ENCODE measurements at regions not wholly inside any gene's neighbourhood (a gene's known extent, or its start where the extent isn't known, plus 50 kb on each side); places are given as distances from the start of the nearest gene placed in this dataset.

DNA sequence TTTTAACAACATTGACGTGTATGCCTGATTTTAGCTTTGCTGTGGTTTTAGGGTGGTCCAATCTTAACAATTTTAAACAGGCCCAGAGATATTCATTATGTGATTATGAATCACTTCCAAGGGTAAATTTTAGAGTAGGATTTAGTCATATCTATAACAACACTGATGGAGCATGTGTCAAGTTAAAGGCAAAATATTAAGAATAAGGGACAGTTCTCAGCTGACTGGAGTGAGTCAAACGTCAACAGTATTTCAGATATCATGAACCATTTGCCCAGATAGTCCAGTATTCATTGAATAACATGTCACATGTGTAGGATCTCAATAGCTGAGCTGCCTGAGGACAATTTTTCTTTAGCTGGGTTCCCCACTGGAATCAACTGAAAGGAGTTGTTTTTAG is 61.3 kb upstream of the VCX2 start:
- no peaks in the 10 kb centered on the region for H3K79me2 ChIP-seq
- no peak overlapping the region for H3K4me2 ChIP-seq
- no peaks in the 10 kb centered on the region for H3K27me3 ChIP-seq
- no peak overlapping the region for H2AFZ ChIP-seq
- 52% methylated on average over 2 of the region's 2 CpGs for WGBS (ENCODE audit: low lambda C conversion rate, missing lambda C conversion rate)
- H3K36me3 ChIP-seq (replicated peaks; ENCODE audit: insufficient read depth, low read depth): no peaks in the 10 kb centered on the region
- H4K20me1 ChIP-seq (ENCODE audit: insufficient read depth, poor library complexity, severe bottlenecking): no peaks in the 10 kb centered on the region
- H3K4me1 ChIP-seq (ENCODE audit: insufficient read depth): no peaks in the 10 kb centered on the region
- no peak for TF ChIP-seq EZH2 (IDR thresholded peaks at IDR 0.05; ENCODE audit: borderline replicate concordance)
- TF ChIP-seq CTCF (IDR thresholded peaks at IDR 0.05; ENCODE audit: poor library complexity): no peak
- TF ChIP-seq EZH2phosphoT487 (IDR thresholded peaks at IDR 0.05; ENCODE audit: low read depth, severe bottlenecking, unreplicated experiment): no peak
- no peak overlapping the region for H3K4me3 ChIP-seq
- DNase-seq (ENCODE audit: low spot score): no peak
- H3K9me2 ChIP-seq (replicated peaks; ENCODE audit: insufficient read depth): no peaks in the 10 kb centered on the region
- no peak overlapping the region for H3K27ac ChIP-seq
- no peaks in the 10 kb centered on the region for H3K9me3 ChIP-seq (ENCODE audit: low read depth)

DNA sequence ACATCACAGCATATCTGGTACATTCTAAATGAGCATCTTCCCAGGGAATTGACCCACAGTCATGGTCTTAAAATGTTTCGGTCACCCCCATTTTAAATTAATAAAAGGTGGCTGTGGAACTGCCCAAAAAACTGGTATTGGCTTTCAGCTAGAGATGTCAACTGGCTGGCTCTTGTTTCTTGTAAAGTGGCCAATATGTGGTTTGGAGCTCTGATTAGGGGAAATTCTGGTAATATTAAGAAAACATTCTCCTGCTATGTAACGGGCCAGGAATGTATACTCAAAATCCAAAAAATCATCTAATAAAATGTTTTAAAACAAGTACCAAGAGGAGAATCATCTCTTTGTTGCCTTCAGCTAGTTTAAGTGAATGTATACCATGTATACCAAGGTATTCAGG is 62.0 kb upstream of the VCX2 start:
- 91% methylated on average over 2 of the region's 2 CpGs for WGBS (ENCODE audit: low lambda C conversion rate, missing lambda C conversion rate)
- no peak for DNase-seq (ENCODE audit: low spot score)
- no peaks in the 10 kb centered on the region for H3K79me2 ChIP-seq
- H3K4me3 ChIP-seq: no peak overlapping the region
- no peaks in the 10 kb centered on the region for H3K4me1 ChIP-seq (ENCODE audit: insufficient read depth)
- no peak for TF ChIP-seq CTCF (IDR thresholded peaks at IDR 0.05; ENCODE audit: poor library complexity)
- TF ChIP-seq EZH2 (IDR thresholded peaks at IDR 0.05; ENCODE audit: borderline replicate concordance): no peak
- no peak for TF ChIP-seq EZH2phosphoT487 (IDR thresholded peaks at IDR 0.05; ENCODE audit: low read depth, severe bottlenecking, unreplicated experiment)
- H3K27ac ChIP-seq: no peak overlapping the region
- H3K4me2 ChIP-seq: no peak overlapping the region
- H3K9me3 ChIP-seq (ENCODE audit: low read depth): no peaks in the 10 kb centered on the region
- no peaks in the 10 kb centered on the region for H3K9me2 ChIP-seq (replicated peaks; ENCODE audit: insufficient read depth)
- no peak overlapping the region for H2AFZ ChIP-seq
- H3K36me3 ChIP-seq (replicated peaks; ENCODE audit: insufficient read depth, low read depth): no peaks in the 10 kb centered on the region
- H4K20me1 ChIP-seq (ENCODE audit: insufficient read depth, poor library complexity, severe bottlenecking): no peaks in the 10 kb centered on the region
- no peaks in the 10 kb centered on the region for H3K27me3 ChIP-seq

- TF ChIP-seq EZH2phosphoT487 (IDR thresholded peaks at IDR 0.05; ENCODE audit: low read depth, severe bottlenecking, unreplicated experiment) (no peak), CTCF (IDR thresholded peaks at IDR 0.05; ENCODE audit: poor library complexity) (no peak), EZH2 (IDR thresholded peaks at IDR 0.05; ENCODE audit: borderline replicate concordance) (no peak)
- H3K9me2 ChIP-seq (replicated peaks; ENCODE audit: insufficient read depth): no peaks in the 10 kb centered on the region
- H3K9me3 ChIP-seq (ENCODE audit: low read depth): no peaks in the 10 kb centered on the region
- H2AFZ ChIP-seq: no peak overlapping the region
- H4K20me1 ChIP-seq (ENCODE audit: insufficient read depth, poor library complexity, severe bottlenecking): no peaks in the 10 kb centered on the region
- no peak for DNase-seq (ENCODE audit: low spot score)
- H3K4me2 ChIP-seq: no peak overlapping the region
- H3K79me2 ChIP-seq: no peaks in the 10 kb centered on the region
- no peak overlapping the region for H3K27ac ChIP-seq
- no peak overlapping the region for H3K4me3 ChIP-seq
- H3K36me3 ChIP-seq (replicated peaks; ENCODE audit: insufficient read depth, low read depth): no peaks in the 10 kb centered on the region
- no peaks in the 10 kb centered on the region for H3K27me3 ChIP-seq
- H3K4me1 ChIP-seq (ENCODE audit: insufficient read depth): no peaks in the 10 kb centered on the region
These were observed 64.0 kb upstream of the VCX2 start for GRCh38 chrX:8235026-8235425.

DNA sequence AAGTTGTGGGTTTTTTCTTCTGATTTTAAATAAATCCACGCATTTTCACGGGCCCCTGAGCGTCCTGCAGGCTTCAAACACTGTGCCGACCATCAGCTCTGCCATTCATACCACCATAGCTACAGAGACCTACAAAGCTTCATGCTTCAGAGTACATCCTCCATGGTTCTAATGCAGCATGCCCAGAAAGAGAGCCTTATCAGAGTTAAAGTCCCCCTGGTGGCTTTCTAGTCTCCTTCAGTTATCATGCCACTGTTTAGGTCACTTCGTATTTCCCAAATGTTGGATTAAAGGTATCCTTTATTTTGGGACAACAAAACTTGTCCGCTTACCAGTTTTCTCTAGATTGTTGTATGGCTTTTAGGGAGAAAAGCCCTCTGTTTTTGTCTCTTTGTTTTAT is 66.7 kb upstream of the VCX2 start:
- Histone ChIP-seq H3K27ac (no peak overlapping the region), H3K4me1 (ENCODE audit: insufficient read depth) (no peaks in the 10 kb centered on the region), H3K36me3 (replicated peaks; ENCODE audit: insufficient read depth, low read depth) (no peaks in the 10 kb centered on the region), H3K4me3 (no peak overlapping the region), H3K9me2 (replicated peaks; ENCODE audit: insufficient read depth) (no peaks in the 10 kb centered on the region), H2AFZ (no peak overlapping the region), H4K20me1 (ENCODE audit: insufficient read depth, poor library complexity, severe bottlenecking) (no peaks in the 10 kb centered on the region), H3K79me2 (no peaks in the 10 kb centered on the region), H3K9me3 (ENCODE audit: low read depth) (no peaks in the 10 kb centered on the region), H3K27me3 (no peaks in the 10 kb centered on the region), H3K4me2 (no peak overlapping the region)
- TF ChIP-seq EZH2phosphoT487 (IDR thresholded peaks at IDR 0.05; ENCODE audit: low read depth, severe bottlenecking, unreplicated experiment) (no peak), EZH2 (IDR thresholded peaks at IDR 0.05; ENCODE audit: borderline replicate concordance) (no peak), CTCF (IDR thresholded peaks at IDR 0.05; ENCODE audit: poor library complexity) (no peak)
- DNase-seq (ENCODE audit: low spot score): no peak
- 81% methylated on average over 6 of the region's 6 CpGs for WGBS (ENCODE audit: low lambda C conversion rate, missing lambda C conversion rate)
